GM19324 (cell line): ENCODE measurements at regions not wholly inside any gene's neighbourhood (a gene's known extent, or its start where the extent isn't known, plus 50 kb on each side); places are given as distances from the start of the nearest gene placed in this dataset.

Source experiments
- ATAC-seq: cut with Tn5 transposase; IDR thresholded peaks from one replicate; pipeline ENCODE4 v1.9.1; 2021; ENCODE audit warnings: mild to moderate bottlenecking, moderate library complexity; ENCODE audit not compliant: unreplicated experiment, low FRiP score

GRCh38 chr3:162742159-162742717 lies 1245.6 kb downstream of the OTOL1 start:
- ATAC-seq = no peak

DNA sequence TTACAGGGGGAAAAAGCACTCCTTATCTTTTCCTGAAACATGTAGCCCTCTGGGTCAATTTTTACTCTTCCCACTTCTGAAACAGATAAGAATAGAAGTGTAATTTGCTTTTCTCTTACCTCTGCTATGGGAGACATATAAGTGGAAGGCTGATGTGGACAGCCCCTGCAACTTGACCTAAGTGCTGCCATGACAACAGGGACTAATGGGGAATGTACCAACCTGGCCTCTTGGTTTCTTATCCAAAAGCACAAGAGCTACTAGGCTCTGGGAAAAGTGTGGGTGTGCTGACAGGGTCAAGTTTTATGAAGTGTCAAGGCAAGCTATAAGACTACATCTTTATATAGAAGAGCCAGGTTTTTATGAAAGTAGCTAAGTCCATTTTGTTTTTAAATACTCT lies 1246.5 kb downstream of the OTOL1 start:
- no peak for ATAC-seq

DNA sequence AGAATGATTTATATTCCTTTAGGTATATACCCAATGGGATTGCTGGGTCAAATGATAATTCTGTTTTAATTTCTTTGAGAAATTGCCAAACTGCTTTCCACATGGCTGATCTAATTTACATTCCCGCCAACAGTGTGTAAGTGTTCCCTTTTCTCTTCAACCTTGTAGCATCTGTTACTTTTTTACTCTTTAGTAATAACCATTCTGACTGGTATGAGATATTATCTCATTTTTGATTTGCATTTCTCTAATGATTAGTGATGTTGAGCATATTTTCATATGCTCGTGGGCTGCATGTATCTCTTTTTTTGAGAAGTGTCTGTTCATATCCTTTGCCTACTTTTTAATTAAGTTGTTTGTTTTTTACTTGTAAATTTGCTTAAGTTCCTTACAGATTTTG lies 1264.2 kb downstream of the OTOL1 start:
- ATAC-seq = no peak

DNA sequence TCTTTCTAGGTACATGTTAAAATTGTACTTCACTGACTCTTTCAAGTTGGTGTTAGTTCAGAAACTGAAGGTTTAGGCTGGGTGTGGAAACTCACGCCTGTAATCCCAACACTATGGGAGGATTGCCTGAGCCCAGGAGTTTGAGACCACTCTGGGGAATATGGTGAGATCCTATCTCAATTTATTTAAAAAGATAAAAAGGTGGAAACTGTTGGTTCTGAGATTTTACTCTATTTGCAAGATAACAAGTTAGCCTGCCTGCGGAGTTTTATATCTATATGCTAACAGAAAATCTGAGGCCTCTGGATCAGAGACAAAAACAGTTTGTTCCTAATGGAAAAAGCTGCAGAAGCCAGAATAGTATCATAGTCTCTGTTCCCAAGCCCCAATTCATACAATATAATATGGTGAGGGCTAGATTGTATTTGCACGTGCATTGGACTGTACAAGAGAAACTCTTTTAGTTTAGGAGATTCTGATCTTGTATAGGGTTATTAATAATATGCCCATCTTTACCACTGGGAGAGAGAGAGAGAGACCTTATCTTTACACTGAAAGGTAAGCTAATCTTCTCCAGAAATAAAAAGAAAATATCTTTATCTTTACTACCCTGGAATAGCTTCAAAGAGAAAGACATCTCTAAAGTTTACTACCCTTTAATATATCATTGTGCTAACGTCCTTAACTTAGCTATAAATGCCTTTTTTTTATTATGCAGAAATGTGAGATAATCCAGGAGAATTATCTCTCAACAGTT lies 1267.6 kb downstream of the OTOL1 start:
- no peak for ATAC-seq

DNA sequence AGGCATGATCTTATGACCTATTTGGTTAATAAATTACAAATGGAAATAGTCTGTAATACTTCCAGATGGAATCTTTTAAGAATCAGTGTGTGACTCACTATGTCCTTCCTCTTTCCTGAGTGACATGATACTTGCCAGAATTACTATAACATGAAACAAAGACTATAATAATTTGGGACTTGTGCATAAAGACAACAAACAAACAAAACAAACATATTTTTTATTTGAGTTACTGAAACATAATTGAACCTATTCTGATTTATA lies 1268.1 kb downstream of the OTOL1 start:
- ATAC-seq = no peak

- no peak for ATAC-seq
Observed at GRCh38 chr3:162765524-162765923, 1268.9 kb downstream of the OTOL1 start.

- ATAC-seq = no peak
Observed at GRCh38 chr3:162769564-162769963, 1273.0 kb downstream of the OTOL1 start.

- ATAC-seq = no peak
Observed at GRCh38 chr3:162770551-162770950, 1273.9 kb downstream of the OTOL1 start.

DNA sequence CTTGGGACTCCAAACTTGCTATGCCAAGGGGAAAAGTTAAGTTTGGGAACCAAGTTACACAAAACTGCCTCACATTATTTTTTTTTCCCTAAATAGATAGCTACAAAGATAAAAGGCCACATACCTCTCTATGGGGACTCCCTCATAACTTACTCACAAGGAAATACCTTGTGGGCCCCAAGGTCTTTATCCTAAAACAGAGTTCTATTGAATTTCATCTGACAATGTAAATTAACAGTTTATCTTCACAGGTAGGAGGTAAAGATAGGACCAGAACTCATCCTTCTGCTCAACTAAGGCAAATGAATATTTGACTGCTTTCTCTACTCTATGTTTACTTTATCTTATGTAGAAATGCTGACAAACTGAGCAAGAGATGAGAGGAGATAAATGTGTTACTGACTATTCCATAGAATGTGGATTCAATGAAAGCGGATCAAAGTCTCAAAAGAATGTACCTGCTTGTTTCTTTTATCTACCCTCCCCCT lies 1278.0 kb downstream of the OTOL1 start:
- no peak for ATAC-seq

DNA sequence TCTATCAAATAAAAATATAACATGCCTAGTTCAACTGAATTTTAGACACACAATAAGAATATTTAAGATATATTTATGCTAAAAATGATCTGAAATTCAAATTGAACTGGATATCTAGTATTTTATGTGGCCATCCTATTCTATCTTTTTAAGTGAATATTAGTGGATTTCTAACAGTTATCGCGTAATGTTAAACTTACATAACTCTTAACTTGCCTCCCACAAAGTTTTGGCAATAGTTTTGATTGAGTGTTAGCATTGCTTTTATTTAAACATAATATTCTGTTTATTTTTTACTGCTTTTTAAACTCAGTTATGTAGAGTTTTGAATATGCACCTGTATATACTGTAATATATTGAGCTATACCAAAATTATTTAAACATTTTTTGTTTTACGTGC lies 1279.5 kb downstream of the OTOL1 start:
- ATAC-seq = no peak

GRCh38 chr3:162777118-162777517 lies 1280.5 kb downstream of the OTOL1 start:
- ATAC-seq = no peak

DNA sequence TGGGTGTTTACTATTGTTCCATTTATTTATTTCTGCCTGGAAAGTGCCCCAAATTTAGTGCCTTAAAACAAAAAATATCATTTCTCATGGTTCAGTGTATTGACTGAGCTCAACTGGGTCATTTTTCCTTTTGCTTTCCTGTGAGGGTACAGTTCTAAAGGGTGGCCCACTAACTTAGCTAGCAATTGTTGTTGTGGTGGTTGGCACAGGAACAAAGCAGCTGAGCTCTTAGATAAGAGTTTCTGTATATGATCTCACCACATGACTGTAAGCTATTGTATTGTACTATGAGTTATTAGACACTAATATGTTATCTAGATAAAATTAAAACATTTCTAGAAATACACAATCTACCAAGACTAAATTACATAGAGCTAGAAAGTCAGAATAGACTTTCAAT lies 1283.7 kb downstream of the OTOL1 start:
- no peak for ATAC-seq

DNA sequence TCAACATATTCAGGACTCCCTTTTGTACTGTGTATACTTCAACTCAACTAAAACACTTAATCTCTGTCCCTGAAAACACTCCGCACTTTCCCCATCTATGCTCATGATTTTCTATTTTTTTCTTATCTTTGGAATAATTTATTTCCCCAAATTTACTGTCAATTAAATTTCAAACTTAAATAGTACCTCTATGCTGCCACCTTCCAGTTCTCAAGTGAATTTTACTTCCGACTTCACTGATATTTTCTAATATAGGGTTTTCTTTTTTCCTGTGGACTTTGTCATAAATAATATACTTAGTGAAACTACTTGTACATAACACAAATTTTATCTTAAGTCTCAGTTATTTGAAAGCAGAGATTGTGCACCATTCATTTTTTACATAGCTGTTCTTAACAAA lies 1303.3 kb downstream of the OTOL1 start:
- ATAC-seq = no peak

- no peak for ATAC-seq
Observed at GRCh38 chr3:162802228-162802965, 1305.8 kb downstream of the OTOL1 start.

DNA sequence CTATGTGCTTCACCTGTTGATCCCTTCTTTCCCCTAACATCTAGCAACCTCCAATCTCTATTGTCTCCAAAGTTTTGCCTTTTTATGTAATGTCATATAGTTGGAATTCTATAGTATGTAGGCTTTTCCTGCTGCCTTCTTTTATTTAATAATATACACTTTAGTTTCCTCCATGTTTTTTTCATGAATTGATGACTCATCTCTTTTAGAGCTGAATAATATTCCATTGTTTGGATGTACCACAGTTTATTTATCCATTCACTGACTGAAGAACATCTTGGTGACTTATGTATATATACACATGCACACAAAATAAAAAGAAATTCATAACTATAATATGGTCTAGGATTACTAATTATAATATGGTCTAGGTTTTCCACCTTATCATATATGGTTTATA lies 1314.2 kb downstream of the OTOL1 start:
- no peak for ATAC-seq

DNA sequence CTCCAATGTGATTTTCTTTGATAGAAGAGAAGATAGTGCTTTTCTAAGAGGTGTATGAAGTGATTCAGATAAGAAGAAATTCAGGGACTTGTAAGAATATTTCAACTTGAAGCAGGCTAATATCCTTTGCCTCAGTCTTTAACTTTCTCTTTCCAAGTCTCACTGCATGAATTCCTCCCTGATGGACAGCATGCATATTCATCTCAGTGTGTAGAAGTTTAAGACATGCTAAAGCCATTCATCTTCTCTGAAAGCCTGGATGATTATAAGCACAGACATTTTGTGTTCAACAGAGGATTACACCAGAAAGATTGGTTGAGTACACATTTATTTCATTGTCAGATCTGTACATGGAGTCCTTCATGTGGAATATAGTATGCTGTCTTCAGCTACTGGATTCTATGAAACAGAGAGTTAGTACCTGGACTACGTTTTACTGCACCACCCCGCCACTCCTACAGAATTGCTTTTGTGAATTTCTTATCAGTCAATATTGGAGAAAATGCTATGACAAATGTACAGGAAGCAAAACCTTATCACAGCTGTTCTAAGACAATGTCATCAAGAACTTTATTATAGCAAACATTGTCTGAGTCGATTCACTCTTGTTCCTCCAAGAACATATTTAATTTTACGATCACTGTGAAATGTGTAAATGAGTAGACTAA lies 1346.1 kb downstream of the OTOL1 start:
- no peak for ATAC-seq

- no peak for ATAC-seq
Observed at GRCh38 chr3:162845918-162846317, 1349.3 kb downstream of the OTOL1 start.

- ATAC-seq = no peak
Observed at GRCh38 chr3:162847511-162847910, 1350.9 kb downstream of the OTOL1 start.

- no peak for ATAC-seq
Observed at GRCh38 chr3:162863579-162863978, 1367.0 kb downstream of the OTOL1 start.

DNA sequence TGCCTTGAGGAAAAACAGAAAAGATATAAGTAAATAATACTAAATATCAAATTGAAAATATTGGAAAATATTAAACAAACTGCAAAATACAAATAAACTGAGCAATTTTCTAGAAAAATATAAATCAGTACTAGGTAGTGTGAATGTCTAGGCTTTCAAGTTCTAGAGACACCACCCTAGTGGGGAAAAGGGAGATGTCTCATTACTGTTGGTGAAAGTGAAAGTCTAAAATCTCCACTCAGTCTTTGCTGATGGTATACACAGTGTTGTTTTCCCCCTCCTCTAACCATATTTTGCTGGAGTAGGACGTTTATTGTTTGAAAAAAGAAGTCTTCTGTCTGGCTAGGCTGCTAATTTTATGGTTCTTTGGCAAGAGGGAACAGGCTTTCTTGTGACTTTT lies 1368.9 kb downstream of the OTOL1 start:
- no peak for ATAC-seq

DNA sequence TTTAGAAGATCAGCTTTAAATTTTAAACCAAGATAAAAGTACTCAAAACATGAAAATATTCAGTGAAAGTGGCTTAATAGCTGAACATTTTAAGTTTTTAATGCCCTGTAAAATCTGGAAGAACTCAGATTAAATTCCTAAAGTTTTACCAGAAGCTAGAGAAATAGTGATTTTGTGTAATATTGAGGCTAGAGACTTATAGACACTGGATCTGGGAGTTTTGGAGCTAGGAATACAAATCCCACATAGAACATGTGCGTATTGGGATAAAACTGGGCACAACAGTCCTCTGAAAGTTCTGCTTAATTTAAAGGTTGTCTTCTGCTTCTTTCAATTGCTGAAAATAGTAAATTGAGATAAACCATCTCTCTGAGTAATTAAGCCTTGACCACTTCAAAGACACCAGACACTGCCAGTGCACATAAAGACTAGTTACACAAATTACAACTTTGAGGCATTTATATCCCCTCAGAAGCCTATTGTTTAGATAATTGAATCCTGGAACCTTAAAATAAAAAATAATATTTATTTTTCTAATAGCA lies 1382.5 kb downstream of the OTOL1 start:
- ATAC-seq = no peak
